ENCODE measurements at regions not wholly inside any gene's neighbourhood (a gene's known extent, or its start where the extent isn't known, plus 50 kb on each side); places are given as distances from the start of the nearest gene placed in this dataset.
A peak's percentile ranks its signal among the peaks of the same experiment; 100 is the strongest.

DNA sequence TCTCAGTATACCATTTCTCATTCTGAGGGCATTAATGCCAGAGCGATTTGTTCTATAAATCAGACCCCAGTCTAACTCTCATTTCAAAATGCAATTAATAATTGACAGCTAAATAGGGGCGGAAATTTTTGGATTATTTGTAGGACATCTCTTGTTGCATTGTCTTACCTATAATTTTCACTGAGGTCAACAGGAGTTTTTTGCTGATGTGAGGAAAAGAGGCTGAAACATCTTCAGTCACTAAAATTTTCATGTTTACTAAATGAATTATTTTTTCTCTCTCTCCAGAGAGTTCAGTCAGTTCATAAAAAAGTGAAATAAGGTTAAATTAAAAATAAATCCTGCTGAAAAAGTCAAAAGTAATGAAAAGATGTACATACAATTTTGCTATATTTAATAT, 295.9 kb downstream of the CCER1 start:
- DNase-seq (ENCODE audit: low spot score in 2 of 2, unreplicated experiment in 2 of 2), result no peak
- Mint-ChIP-seq H3K4me3 (no peak overlapping the region), H3K9me3 (peaks cover 14% of the 10 kb centered on the region), H3K27ac (no peak overlapping the region), H3K36me3 (no peaks in the 10 kb centered on the region), H3K4me1 (peaks cover 35% of the 10 kb centered on the region), H3K27me3 (ENCODE audit: low read depth) (no peaks in the 10 kb centered on the region)
- TF ChIP-seq, protein P1, sequence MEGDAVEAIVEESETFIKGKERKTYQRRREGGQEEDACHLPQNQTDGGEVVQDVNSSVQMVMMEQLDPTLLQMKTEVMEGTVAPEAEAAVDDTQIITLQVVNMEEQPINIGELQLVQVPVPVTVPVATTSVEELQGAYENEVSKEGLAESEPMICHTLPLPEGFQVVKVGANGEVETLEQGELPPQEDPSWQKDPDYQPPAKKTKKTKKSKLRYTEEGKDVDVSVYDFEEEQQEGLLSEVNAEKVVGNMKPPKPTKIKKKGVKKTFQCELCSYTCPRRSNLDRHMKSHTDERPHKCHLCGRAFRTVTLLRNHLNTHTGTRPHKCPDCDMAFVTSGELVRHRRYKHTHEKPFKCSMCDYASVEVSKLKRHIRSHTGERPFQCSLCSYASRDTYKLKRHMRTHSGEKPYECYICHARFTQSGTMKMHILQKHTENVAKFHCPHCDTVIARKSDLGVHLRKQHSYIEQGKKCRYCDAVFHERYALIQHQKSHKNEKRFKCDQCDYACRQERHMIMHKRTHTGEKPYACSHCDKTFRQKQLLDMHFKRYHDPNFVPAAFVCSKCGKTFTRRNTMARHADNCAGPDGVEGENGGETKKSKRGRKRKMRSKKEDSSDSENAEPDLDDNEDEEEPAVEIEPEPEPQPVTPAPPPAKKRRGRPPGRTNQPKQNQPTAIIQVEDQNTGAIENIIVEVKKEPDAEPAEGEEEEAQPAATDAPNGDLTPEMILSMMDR (IDR thresholded peaks at IDR 0.05; ENCODE audit: unreplicated experiment), result no peak

DNA sequence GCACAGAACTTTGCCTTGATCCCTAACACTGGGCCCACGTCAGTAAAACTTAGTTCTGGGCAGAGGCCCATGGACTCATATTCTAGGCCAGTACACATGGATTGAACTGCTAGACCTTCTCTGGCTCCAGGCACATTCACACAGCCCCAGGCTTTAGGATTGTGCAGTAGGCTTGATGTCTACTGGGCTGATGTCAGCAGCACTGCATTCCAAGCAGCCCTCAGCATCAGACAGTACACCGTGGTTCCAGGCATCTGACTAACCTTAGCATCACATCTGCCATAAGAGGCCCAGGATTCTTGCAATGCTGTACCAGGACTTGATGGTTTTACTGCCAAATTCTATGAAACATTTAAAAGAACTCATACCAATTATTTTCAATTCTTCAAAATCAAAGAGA, 301.9 kb downstream of the CCER1 start:
- H3K4me1 Mint-ChIP-seq, result peaks cover 20% of the 10 kb centered on the region
- H3K36me3 Mint-ChIP-seq, result peaks cover 5% of the 10 kb centered on the region
- H3K9me3 Mint-ChIP-seq, result peaks cover 23% of the 10 kb centered on the region
- TF ChIP-seq, protein P1 (IDR thresholded peaks at IDR 0.05; ENCODE audit: unreplicated experiment), result no peak
- DNase-seq (ENCODE audit: low spot score in 2 of 2, unreplicated experiment in 2 of 2), result no peak
- H3K27me3 Mint-ChIP-seq (ENCODE audit: low read depth), result no peaks in the 10 kb centered on the region
- H3K4me3 Mint-ChIP-seq, result no peak overlapping the region
- H3K27ac Mint-ChIP-seq, result no peak overlapping the region

DNA sequence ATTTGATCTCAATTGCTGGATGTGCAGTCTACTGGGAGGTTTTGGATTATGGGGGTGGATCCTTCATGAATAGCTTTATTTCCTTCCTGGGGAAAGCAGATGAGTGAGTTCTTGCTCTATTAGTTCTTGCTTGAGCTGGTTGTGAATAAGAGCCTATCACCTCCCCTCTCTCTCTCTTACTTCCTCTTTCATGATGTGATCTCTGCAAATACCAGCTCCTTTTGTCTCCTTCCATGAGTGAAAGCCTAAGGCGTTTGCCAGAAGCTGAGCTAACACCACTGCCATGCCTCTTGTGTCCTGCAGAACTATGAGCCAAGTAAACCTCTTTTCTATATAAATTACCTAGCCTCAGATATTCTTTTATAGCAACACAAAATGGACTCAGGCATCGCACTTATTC, 302.7 kb downstream of the CCER1 start:
- TF ChIP-seq, protein P1 (IDR thresholded peaks at IDR 0.05; ENCODE audit: unreplicated experiment), result no peak
- H3K27ac Mint-ChIP-seq, result no peak overlapping the region
- no peak for DNase-seq (ENCODE audit: low spot score in 2 of 2, unreplicated experiment in 2 of 2)
- H3K27me3 Mint-ChIP-seq (ENCODE audit: low read depth), result no peaks in the 10 kb centered on the region
- peaks cover 5% of the 10 kb centered on the region for H3K36me3 Mint-ChIP-seq
- H3K9me3 Mint-ChIP-seq, result peaks cover 26% of the 10 kb centered on the region
- no peak overlapping the region for H3K4me3 Mint-ChIP-seq
- peaks cover 14% of the 10 kb centered on the region for H3K4me1 Mint-ChIP-seq

DNA sequence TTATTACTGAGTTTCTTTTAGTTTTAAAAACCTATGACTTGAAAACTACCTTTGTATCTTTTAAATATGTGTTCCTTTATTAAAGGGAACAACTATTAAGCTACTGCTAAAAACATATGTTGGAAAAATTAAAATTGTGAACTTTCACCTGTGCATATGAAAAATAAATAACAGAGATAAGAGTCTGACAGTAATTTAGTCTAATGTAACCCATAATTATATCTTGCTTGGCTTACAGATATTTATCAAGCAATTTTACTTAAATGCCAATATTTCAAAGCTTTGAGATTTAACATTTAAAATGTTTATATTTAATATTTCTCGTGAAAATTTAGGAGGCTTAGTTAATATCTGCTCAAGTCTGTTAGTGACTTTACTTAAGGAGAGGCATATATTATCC, 309.8 kb downstream of the CCER1 start:
- peaks cover 25% of the 10 kb centered on the region for H3K4me1 Mint-ChIP-seq
- H3K9me3 Mint-ChIP-seq, result peaks cover 19% of the 10 kb centered on the region
- DNase-seq (ENCODE audit: low spot score in 2 of 2, unreplicated experiment in 2 of 2), result no peak
- TF ChIP-seq, protein P1 (IDR thresholded peaks at IDR 0.05; ENCODE audit: unreplicated experiment), result no peak
- H3K27ac Mint-ChIP-seq, result peak overlapping the region; percentile 73
- no peaks in the 10 kb centered on the region for H3K27me3 Mint-ChIP-seq (ENCODE audit: low read depth)
- H3K36me3 Mint-ChIP-seq, result peaks cover 5% of the 10 kb centered on the region
- no peak overlapping the region for H3K4me3 Mint-ChIP-seq

DNA sequence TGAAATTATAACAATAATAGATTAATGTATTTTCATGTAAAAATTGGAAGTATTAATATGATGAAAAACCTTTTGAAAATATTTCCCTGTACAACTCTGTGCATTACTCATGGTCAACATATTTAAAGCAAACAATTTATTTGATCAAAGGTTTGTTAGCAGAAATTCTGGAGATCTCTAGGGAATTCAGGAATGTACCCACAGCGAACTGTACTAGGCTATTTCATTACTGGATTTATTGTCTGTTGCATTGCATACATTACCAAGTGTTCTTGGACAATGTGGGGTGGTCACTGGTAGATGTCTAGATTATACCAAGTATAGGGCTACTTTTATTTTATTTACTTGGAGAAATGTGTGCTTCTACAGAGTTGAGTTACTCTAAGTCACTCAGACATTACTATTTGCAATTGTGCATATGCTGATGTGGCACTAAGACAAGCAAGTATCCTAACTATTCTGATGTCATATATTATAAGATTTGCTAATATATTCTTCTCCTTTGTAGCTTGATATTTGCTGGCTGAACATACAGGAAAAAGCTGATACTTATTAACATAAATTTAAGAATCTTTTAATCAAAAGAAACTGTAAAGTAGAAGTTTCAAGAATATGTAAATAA, 323.3 kb downstream of the CCER1 start:
- Mint-ChIP-seq H3K4me1 (peaks cover 16% of the 10 kb centered on the region), H3K27ac (no peak overlapping the region), H3K4me3 (no peak overlapping the region), H3K9me3 (peaks cover 21% of the 10 kb centered on the region), H3K27me3 (ENCODE audit: low read depth) (no peaks in the 10 kb centered on the region), H3K36me3 (peaks cover 8% of the 10 kb centered on the region)
- no peak for DNase-seq (ENCODE audit: low spot score in 2 of 2, unreplicated experiment in 2 of 2)
- TF ChIP-seq, protein P1 (IDR thresholded peaks at IDR 0.05; ENCODE audit: unreplicated experiment), result no peak

DNA sequence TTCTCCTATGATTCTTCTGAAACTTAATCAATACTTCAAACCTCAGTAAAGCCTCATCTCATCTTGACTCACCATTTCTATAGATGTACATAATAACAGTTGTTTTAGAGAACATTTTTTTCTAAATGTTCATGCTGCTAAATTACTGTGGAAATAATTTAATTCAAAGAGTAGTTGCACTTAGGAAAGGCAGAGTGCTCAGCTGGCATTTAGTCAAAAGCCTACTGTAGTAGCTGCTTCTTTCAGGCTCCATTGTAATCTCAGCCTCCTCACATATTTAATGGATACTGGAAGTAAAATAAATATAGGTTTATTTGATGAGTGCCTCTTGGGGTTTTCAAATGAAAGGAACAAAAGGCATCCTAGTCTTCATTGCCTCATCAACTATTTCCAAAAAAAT, 325.0 kb downstream of the CCER1 start:
- TF ChIP-seq, protein P1 (IDR thresholded peaks at IDR 0.05; ENCODE audit: unreplicated experiment), result no peak
- no peak overlapping the region for H3K4me3 Mint-ChIP-seq
- H3K4me1 Mint-ChIP-seq, result peaks cover 16% of the 10 kb centered on the region
- peaks cover 17% of the 10 kb centered on the region for H3K9me3 Mint-ChIP-seq
- peaks cover 8% of the 10 kb centered on the region for H3K36me3 Mint-ChIP-seq
- DNase-seq (ENCODE audit: low spot score in 2 of 2, unreplicated experiment in 2 of 2), result no peak
- peak overlapping the region; percentile 26 for H3K27ac Mint-ChIP-seq
- no peaks in the 10 kb centered on the region for H3K27me3 Mint-ChIP-seq (ENCODE audit: low read depth)

Data from mesothelial cell of epicardium (in vitro differentiated cells).